GM12878 (cell line): ENCODE measurements at regions not wholly inside any gene's neighbourhood (a gene's known extent, or its start where the extent isn't known, plus 50 kb on each side); places are given as distances from the start of the nearest gene placed in this dataset.

Source experiments
- ATAC-seq: fragments of 200-7000 bp; cut with Tn5 transposase; 3 replicates; pipeline ENCODE4 v1.9.1; 2020; ENCODE audit warnings: mild to moderate bottlenecking, moderate library complexity
- BruUV-seq: library from RNA; stranded (reverse); fragments of 400-500 nt; replicated peaks from 2 replicates; lab custom pipeline; 2021; lab: Mats Ljungman, UMichigan
- CTCF ChIA-PET: fragments of 300-600 bp; sonication (Branson Sonifier 250); formaldehyde crosslinking; extraction: SDS; loops from one replicate; lab custom pipeline; 2021; ENCODE audit warnings: inconsistent platforms; lab: Yijun Ruan, JAX
- POLR2A ChIA-PET: fragments of 350-600 bp; formaldehyde crosslinking; extraction: SDS; loops from one replicate; lab custom pipeline; 2021; ENCODE audit warnings: inconsistent platforms; lab: Charles Lee
- RAD21 ChIA-PET: fragments of 300-600 bp; sonication (Branson Sonifier 250); formaldehyde crosslinking; loops from one replicate; lab custom pipeline; 2023; ENCODE audit warnings: antibody characterized with exemption; ENCODE audit not compliant: unreplicated experiment; lab: Charles Lee
- SMC1A ChIA-PET: fragments of 300-600 bp; sonication (Branson Sonifier 250); formaldehyde crosslinking; loops from one replicate; lab custom pipeline; 2023; ENCODE audit not compliant: unreplicated experiment, uncharacterized antibody; lab: Charles Lee
- DNase-seq: peaks from one replicate; pipeline ENCODE4 v3.0.0-alpha.2; 2011; ENCODE audit warnings: low read depth, low spot score
- FAIRE-seq: peaks from 3 replicates; lab custom pipeline; 2011; peaks lifted over from hg19 to GRCh38; lab: Jason Lieb, UNC
- H2AFZ ChIP-seq: 2 replicates; pipeline ENCODE4 v1.6.0; 2011; ENCODE audit warnings: low read depth, low read length, control low read depth; ENCODE audit not compliant: control insufficient read depth
- H3K27ac ChIP-seq: 2 replicates; pipeline ENCODE4 v1.5.1; 2011; ENCODE audit warnings: control low read depth; ENCODE audit not compliant: control insufficient read depth, insufficient read depth
- H3K27me3 ChIP-seq, 2 experiments: replicated peaks in 1 of 2; 2 replicates each; pipeline versions ENCODE4 v1.6.0 to v1.6.1; 2011; ENCODE audit warnings: low read length in 1 of 2; ENCODE audit not compliant: control insufficient read depth in 2 of 2, insufficient read depth in 2 of 2
- H3K36me3 ChIP-seq, 2 experiments: 2 replicates each; pipeline ENCODE4 v1.5.1; 2011; ENCODE audit warnings: low read length in 1 of 2; ENCODE audit not compliant: control insufficient read depth in 2 of 2, insufficient read depth in 2 of 2
- H3K4me1 ChIP-seq: 2 replicates; pipeline ENCODE4 v1.6.1; 2011; ENCODE audit warnings: mild to moderate bottlenecking, low read length, moderate library complexity, mixed read lengths; ENCODE audit not compliant: control insufficient read depth, insufficient read depth
- H3K4me2 ChIP-seq: 2 replicates; pipeline ENCODE4 v1.6.0; 2011; ENCODE audit warnings: control low read depth; ENCODE audit not compliant: control insufficient read depth, insufficient read depth
- H3K4me3 ChIP-seq: fragments of 200-600 bp; sonication (generic); 2 replicates; pipeline ENCODE4 v1.5.1; 2016
- H3K79me2 ChIP-seq: 2 replicates; pipeline ENCODE4 v1.6.0; 2011; ENCODE audit warnings: low read length; ENCODE audit not compliant: control insufficient read depth, insufficient read depth
- H3K9ac ChIP-seq: 2 replicates; pipeline ENCODE4 v1.8.0; 2011; ENCODE audit warnings: low read length, control low read depth, mixed read lengths; ENCODE audit not compliant: control insufficient read depth, insufficient read depth
- H3K9me3 ChIP-seq: replicated peaks from 3 replicates; pipeline ENCODE4 v1.5.1; 2011; ENCODE audit warnings: mild to moderate bottlenecking, low read length; ENCODE audit not compliant: control insufficient read depth, insufficient read depth
- H4K20me1 ChIP-seq: 2 replicates; pipeline ENCODE4 v1.6.0; 2011; ENCODE audit not compliant: control insufficient read depth, insufficient read depth
- ATF7 ChIP-seq: fragments of 450-650 bp; IDR thresholded peaks from 2 replicates; pipeline ENCODE4 v1.6.1; 2016; ENCODE audit warnings: low read depth, mild to moderate bottlenecking
- BCLAF1 ChIP-seq: fragments of 450-650 bp; IDR thresholded peaks from 2 replicates; pipeline ENCODE4 v1.6.1; 2017; ENCODE audit warnings: antibody characterized with exemption, mild to moderate bottlenecking, moderate library complexity
- BMI1 ChIP-seq: fragments of 450-650 bp; IDR thresholded peaks from 2 replicates; pipeline ENCODE4 v1.6.1; 2016; ENCODE audit warnings: mild to moderate bottlenecking, moderate library complexity, borderline replicate concordance
- CEBPB ChIP-seq, 2 experiments: fragments of 150-350 bp in 1 of 2; IDR thresholded peaks; 2 replicates each; pipeline ENCODE4 v1.6.1; 2012 to 2014; ENCODE audit warnings: low read depth in 2 of 2, low read length in 2 of 2, borderline replicate concordance in 1 of 2, inconsistent platforms in 1 of 2
- CHD4 ChIP-seq: fragments of 200-600 bp; sonication (generic); IDR thresholded peaks from 2 replicates; pipeline ENCODE4 v1.6.1; 2016; ENCODE audit warnings: mild to moderate bottlenecking
- EGR1 ChIP-seq, 2 experiments: IDR thresholded peaks; 1 replicate in 1 of 2; 2 replicates in 1 of 2; pipeline ENCODE4 v1.6.1; 2011 to 2012; ENCODE audit warnings: low read depth in 2 of 2, low read length in 2 of 2, borderline replicate concordance in 1 of 2, mild to moderate bottlenecking in 1 of 2, moderate library complexity in 1 of 2
- HCFC1 ChIP-seq: fragments of 150-350 bp; IDR thresholded peaks from 2 replicates; pipeline ENCODE4 v1.6.1; 2014; ENCODE audit warnings: low read length
- MYC ChIP-seq: IDR thresholded peaks from 2 replicates; pipeline ENCODE4 v1.6.1; 2011; ENCODE audit warnings: mild to moderate bottlenecking, low read length, moderate library complexity, inconsistent platforms; ENCODE audit not compliant: insufficient read depth, insufficient replicate concordance, insufficient read length, severe bottlenecking
- NKRF ChIP-seq: fragments of 450-650 bp; conservative IDR thresholded peaks from 2 replicates; pipeline ENCODE4 v1.6.1; 2017; ENCODE audit warnings: mild to moderate bottlenecking, moderate library complexity
- PAX5 ChIP-seq: IDR thresholded peaks from 2 replicates; pipeline ENCODE4 v1.6.1; 2011; ENCODE audit warnings: low read depth, low read length, borderline replicate concordance
- PML ChIP-seq: IDR thresholded peaks from 2 replicates; pipeline ENCODE4 v1.6.1; 2012; ENCODE audit warnings: low read length, inconsistent platforms
- SMC3 ChIP-seq: IDR thresholded peaks from 2 replicates; pipeline ENCODE4 v1.6.1; 2011; ENCODE audit warnings: low read length, improper control_type of control experiment, borderline replicate concordance
- SUZ12 ChIP-seq: fragments of 200-600 bp; sonication (generic); IDR thresholded peaks from one replicate; pipeline ENCODE4 v1.6.1; 2018; ENCODE audit warnings: antibody characterized with exemption, mild to moderate bottlenecking; ENCODE audit not compliant: unreplicated experiment
- ZBED1 ChIP-seq: IDR thresholded peaks from 2 replicates; pipeline ENCODE4 v1.6.1; 2016; ENCODE audit warnings: borderline replicate concordance
- ZBTB40 ChIP-seq: fragments of 450-650 bp; IDR thresholded peaks from 2 replicates; pipeline ENCODE4 v1.6.1; 2016; ENCODE audit warnings: mild to moderate bottlenecking, moderate library complexity, borderline replicate concordance
- ZNF384 ChIP-seq: IDR thresholded peaks from 2 replicates; pipeline ENCODE4 v1.6.1; 2012; ENCODE audit warnings: low read depth, mild to moderate bottlenecking, low read length, improper control_type of control experiment, borderline replicate concordance
- ZNF622 ChIP-seq: fragments of 450-650 bp; IDR thresholded peaks from 2 replicates; pipeline ENCODE4 v1.6.1; 2017; ENCODE audit warnings: mild to moderate bottlenecking, inconsistent platforms
- WGBS: methylation state at CpG from one replicate; pipeline ENCODE4 v1.1.6; 2016; ENCODE audit warnings: low lambda C conversion rate; ENCODE audit not compliant: insufficient replicate concordance, insufficient coverage; ENCODE audit errors: missing lambda C conversion rate; 5-methylcytosine and 5-hydroxymethylcytosine counted together
- in situ Hi-C: fragments of 300-500 bp; cut with MboI; formaldehyde crosslinking; loops from 9 replicates; pipeline ENCODE4 v1.14.3; 2018; ENCODE audit warnings: mixed read lengths
- intact Hi-C: fragments of 100-400 bp; cut with micrococcal nuclease; formaldehyde crosslinking; loops from one replicate; pipeline ENCODE4 v1.14.2; 2022; ENCODE audit not compliant: unreplicated experiment

GRCh38 chr3:94226078-94226477, 163.2 kb downstream of the NSUN3 start:
- SMC1A ChIA-PET = no interaction called here
- no peaks in the 10 kb centered on the region; the same call in 2 of the 3 replicates for H3K9me3 ChIP-seq
- no TSS peak for BruUV-seq
- TF ChIP-seq ZNF622 (no peak), SUZ12 (no peak), EGR1 (IDR thresholded peaks at IDR 0.05; ENCODE audit: borderline replicate concordance in 1 of 2, low read depth in 2 of 2, low read length in 2 of 2) (no peak), CEBPB (IDR thresholded peaks at IDR 0.05; ENCODE audit: borderline replicate concordance in 1 of 2, low read depth in 2 of 2, low read length in 2 of 2) (no peak), ZBED1 (no peak), PML (no peak), MYC (no peak), ZBTB40 (no peak), BMI1 (no peak), ZNF384 (no peak), ATF7 (no peak), PAX5 (no peak), NKRF (no peak), HCFC1 (no peak), SMC3 (no peak), BCLAF1 (no peak), CHD4 (no peak)
- TF ChIP-seq, all 136 proteins: peak for 0
- no peak overlapping the region for H3K27ac ChIP-seq
- H2AFZ ChIP-seq = no peak overlapping the region
- no peaks in the 10 kb centered on the region for H3K36me3 ChIP-seq
- RAD21 ChIA-PET = interaction anchor here (0.6 kb wide), 1 partner anchor 104 kb away, joined by 5 read pairs; no protein-coding TSS in a partner anchor
- intact Hi-C loops = no loop called here
- no peaks in the 10 kb centered on the region for H3K27me3 ChIP-seq
- H3K4me2 ChIP-seq = no peak overlapping the region
- POLR2A ChIA-PET = no interaction called here
- H3K4me1 ChIP-seq = no peaks in the 10 kb centered on the region
- H4K20me1 ChIP-seq = no peaks in the 10 kb centered on the region
- H3K4me3 ChIP-seq = no peak overlapping the region
- DNase-seq (no peak), ATAC-seq (no peak), FAIRE-seq (no peak)
- H3K9ac ChIP-seq = no peak overlapping the region
- in situ Hi-C loops = no loop called here
- CTCF ChIA-PET = interaction anchor here (1.6 kb wide), 1 partner anchor 123 kb away, joined by 3 read pairs; no protein-coding TSS in a partner anchor
- no peaks in the 10 kb centered on the region for H3K79me2 ChIP-seq
- 10% methylated on average over 4 of the region's 4 CpGs for WGBS
